Right renal pelvis (tissue), 4 donors: ENCODE measurements at regions not wholly inside any gene's neighbourhood (a gene's known extent, or its start where the extent isn't known, plus 50 kb on each side); places are given as distances from the start of the nearest gene placed in this dataset.
A peak's percentile ranks its signal among the peaks of the same experiment; 100 is the strongest.

Source experiments
- DNase-seq, 4 donors: peaks; one replicate each; pipeline ENCODE4 v3.0.0-alpha.2; 2013; ENCODE audit warnings: low read depth in 4 of 4, low spot score in 3 of 4, missing footprints in 1 of 4

GRCh38 chr1:56019922-56020321, 559.4 kb downstream of the PLPP3 start:
- DNase-seq = no peak

GRCh38 chr1:56019472-56019871, 559.9 kb downstream of the PLPP3 start:
- DNase-seq = no peak

GRCh38 chr1:56017336-56017735, 562.0 kb downstream of the PLPP3 start:
- DNase-seq = no peak

GRCh38 chr1:56003846-56004245, 575.5 kb downstream of the PLPP3 start:
- peak in 2 of 4 donors; percentile 12 for DNase-seq

GRCh38 chr1:56002231-56002630, 577.1 kb downstream of the PLPP3 start:
- DNase-seq = no peak

GRCh38 chr1:56000424-56000823, 578.9 kb downstream of the PLPP3 start:
- no peak for DNase-seq

- no peak for DNase-seq
Observed at GRCh38 chr1:55997536-55997935, 581.8 kb downstream of the PLPP3 start.

- no peak for DNase-seq
Observed at GRCh38 chr1:55993646-55994318, 585.6 kb downstream of the PLPP3 start.

GRCh38 chr1:55990007-55990406, 589.4 kb downstream of the PLPP3 start:
- DNase-seq = no peak

GRCh38 chr1:55988963-55989452, 590.4 kb downstream of the PLPP3 start:
- DNase-seq = no peak

- no peak for DNase-seq
Observed at GRCh38 chr1:55987491-55988249, 591.7 kb downstream of the PLPP3 start.

- no peak for DNase-seq
Observed at GRCh38 chr1:55986003-55986402, 593.4 kb downstream of the PLPP3 start.

GRCh38 chr1:55981010-55981650, 598.2 kb downstream of the PLPP3 start:
- DNase-seq = no peak

- DNase-seq = no peak
Observed at GRCh38 chr1:55980582-55980981, 598.8 kb downstream of the PLPP3 start.

GRCh38 chr1:55974714-55975441, 604.5 kb downstream of the PLPP3 start:
- DNase-seq = no peak

- DNase-seq = no peak
Observed at GRCh38 chr1:55970526-55971110, 608.7 kb downstream of the PLPP3 start.

- DNase-seq = no peak
Observed at GRCh38 chr1:55969322-55969721, 610.0 kb downstream of the PLPP3 start.

- no peak for DNase-seq
Observed at GRCh38 chr1:55968661-55969060, 610.7 kb downstream of the PLPP3 start.

- no peak for DNase-seq
Observed at GRCh38 chr1:55965981-55966461, 613.3 kb downstream of the PLPP3 start.

- DNase-seq = no peak
Observed at GRCh38 chr1:55962472-55962871, 616.9 kb downstream of the PLPP3 start.
